ENCODE measurements at regions not wholly inside any gene's neighbourhood (a gene's known extent, or its start where the extent isn't known, plus 50 kb on each side); places are given as distances from the start of the nearest gene placed in this dataset.

DNA sequence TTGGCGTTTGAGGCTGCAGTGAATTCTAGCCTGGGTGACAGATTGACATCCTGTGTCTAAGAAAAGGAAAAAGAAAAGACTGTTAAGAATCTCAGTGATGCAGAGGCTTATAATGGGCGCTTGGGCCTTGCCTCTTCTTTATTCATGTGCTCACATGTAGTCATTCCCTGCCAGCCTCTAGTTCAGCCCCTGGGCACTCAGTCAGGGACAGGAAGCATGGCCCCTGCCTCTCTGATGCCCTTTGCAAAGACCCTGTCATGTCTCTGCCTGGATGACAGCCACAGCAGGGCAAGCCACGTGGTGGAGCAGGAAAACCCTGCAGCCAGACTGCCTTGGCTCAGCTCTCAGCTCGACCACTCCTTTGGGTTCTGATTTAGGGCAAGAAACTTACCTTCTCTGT, 368.9 kb downstream of the RPS24 start:
- TF ChIP-seq, protein P1, sequence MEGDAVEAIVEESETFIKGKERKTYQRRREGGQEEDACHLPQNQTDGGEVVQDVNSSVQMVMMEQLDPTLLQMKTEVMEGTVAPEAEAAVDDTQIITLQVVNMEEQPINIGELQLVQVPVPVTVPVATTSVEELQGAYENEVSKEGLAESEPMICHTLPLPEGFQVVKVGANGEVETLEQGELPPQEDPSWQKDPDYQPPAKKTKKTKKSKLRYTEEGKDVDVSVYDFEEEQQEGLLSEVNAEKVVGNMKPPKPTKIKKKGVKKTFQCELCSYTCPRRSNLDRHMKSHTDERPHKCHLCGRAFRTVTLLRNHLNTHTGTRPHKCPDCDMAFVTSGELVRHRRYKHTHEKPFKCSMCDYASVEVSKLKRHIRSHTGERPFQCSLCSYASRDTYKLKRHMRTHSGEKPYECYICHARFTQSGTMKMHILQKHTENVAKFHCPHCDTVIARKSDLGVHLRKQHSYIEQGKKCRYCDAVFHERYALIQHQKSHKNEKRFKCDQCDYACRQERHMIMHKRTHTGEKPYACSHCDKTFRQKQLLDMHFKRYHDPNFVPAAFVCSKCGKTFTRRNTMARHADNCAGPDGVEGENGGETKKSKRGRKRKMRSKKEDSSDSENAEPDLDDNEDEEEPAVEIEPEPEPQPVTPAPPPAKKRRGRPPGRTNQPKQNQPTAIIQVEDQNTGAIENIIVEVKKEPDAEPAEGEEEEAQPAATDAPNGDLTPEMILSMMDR (conservative IDR thresholded peaks at IDR 0.05 in 1 of 2, IDR thresholded peaks at IDR 0.05 in 1 of 2; ENCODE audit: extremely low read depth in 1 of 2, insufficient read depth in 1 of 2, low read depth in 1 of 2, low read length in 2 of 2): no peak
- TF ChIP-seq EZH2 (IDR thresholded peaks at IDR 0.05; ENCODE audit: borderline replicate concordance, low read length): no peak

All from mammary epithelial cell (primary cell).